Keratinocyte (primary cell): ENCODE measurements at regions not wholly inside any gene's neighbourhood (a gene's known extent, or its start where the extent isn't known, plus 50 kb on each side); places are given as distances from the start of the nearest gene placed in this dataset.

Source experiments
- DNase-seq: peaks from one replicate; pipeline ENCODE4 v3.0.0-alpha.2; 2011; ENCODE audit warnings: low read depth, missing footprints, low spot score
- FAIRE-seq: peaks from 2 replicates; lab custom pipeline; 2011; peaks lifted over from hg19 to GRCh38; lab: Jason Lieb, UNC
- H2AFZ ChIP-seq: 2 replicates; pipeline ENCODE4 v1.6.0; 2012; ENCODE audit warnings: low read length, control low read depth, inconsistent platforms; ENCODE audit not compliant: control insufficient read depth
- H3K27ac ChIP-seq: 2 replicates; pipeline ENCODE4 v1.5.1; 2011; ENCODE audit warnings: low read length; ENCODE audit not compliant: control insufficient read depth, insufficient read depth
- H3K27me3 ChIP-seq: 3 replicates; pipeline ENCODE4 v1.6.0; 2011; ENCODE audit warnings: low read length; ENCODE audit not compliant: control insufficient read depth, insufficient read depth; ENCODE audit errors: extremely low read depth
- H3K36me3 ChIP-seq, 2 experiments: 2 replicates in 1 of 2; 3 replicates in 1 of 2; pipeline ENCODE4 v1.5.1; 2011; ENCODE audit warnings: low read length in 2 of 2, mild to moderate bottlenecking in 1 of 2; ENCODE audit not compliant: control insufficient read depth in 2 of 2, insufficient read depth in 2 of 2; ENCODE audit errors: extremely low read depth in 1 of 2
- H3K4me1 ChIP-seq: 3 replicates; pipeline ENCODE4 v1.5.1; 2011; ENCODE audit warnings: low read length; ENCODE audit not compliant: control insufficient read depth, insufficient read depth; ENCODE audit errors: extremely low read depth
- H3K4me2 ChIP-seq: 3 replicates; pipeline ENCODE4 v1.6.0; 2011; ENCODE audit warnings: low read depth, low read length; ENCODE audit not compliant: control insufficient read depth, insufficient read depth; ENCODE audit errors: extremely low read depth
- H3K4me3 ChIP-seq, 3 experiments: fragments of 200-600 bp in 1 of 3; sonication (generic) in 1 of 3; 2 replicates in 2 of 3; 3 replicates in 1 of 3; pipeline ENCODE4 v1.5.1; 2011 to 2016; ENCODE audit warnings: low read length in 3 of 3, mild to moderate bottlenecking in 3 of 3, control low read depth in 2 of 3, inconsistent platforms in 1 of 3, low read depth in 1 of 3, mixed read lengths in 1 of 3, mixed run types in 1 of 3, moderate library complexity in 1 of 3; ENCODE audit not compliant: control insufficient read depth in 2 of 3, insufficient read depth in 2 of 3; ENCODE audit errors: extremely low read depth in 1 of 3
- H3K79me2 ChIP-seq: 2 replicates; pipeline ENCODE4 v1.6.0; 2012; ENCODE audit warnings: low read length; ENCODE audit not compliant: control insufficient read depth, insufficient read depth
- H3K9ac ChIP-seq: 3 replicates; pipeline ENCODE4 v1.6.0; 2011; ENCODE audit warnings: low read length; ENCODE audit not compliant: control insufficient read depth, insufficient read depth; ENCODE audit errors: extremely low read depth
- H3K9me1 ChIP-seq: 3 replicates; pipeline ENCODE4 v1.6.0; 2011; ENCODE audit warnings: low read length; ENCODE audit not compliant: control insufficient read depth, insufficient read depth; ENCODE audit errors: extremely low read depth
- H3K9me3 ChIP-seq: 2 replicates; pipeline ENCODE4 v1.5.1; 2012; ENCODE audit warnings: low read depth, low read length; ENCODE audit not compliant: control insufficient read depth
- H4K20me1 ChIP-seq: 3 replicates; pipeline ENCODE4 v1.6.0; 2011; ENCODE audit warnings: low read length; ENCODE audit not compliant: control insufficient read depth, insufficient read depth; ENCODE audit errors: extremely low read depth
- CTCF ChIP-seq, 3 experiments: IDR thresholded peaks in 1 of 3; conservative IDR thresholded peaks in 1 of 3; optimal IDR thresholded peaks in 1 of 3; 2 replicates in 2 of 3; 3 replicates in 1 of 3; pipeline versions ENCODE3 to v1.5.1; 2011; ENCODE audit warnings: low read length in 3 of 3, mild to moderate bottlenecking in 3 of 3, moderate library complexity in 2 of 3, control low read depth in 1 of 3, inconsistent platforms in 1 of 3; ENCODE audit not compliant: insufficient read depth in 2 of 3; ENCODE audit errors: extremely low read depth in 1 of 3
- EZH2 ChIP-seq: IDR thresholded peaks from one replicate; pipeline ENCODE4 v1.6.1; 2012; ENCODE audit warnings: inconsistent platforms, mild to moderate bottlenecking, low read length, moderate library complexity
- dilution Hi-C: fragments of 300-500 bp; cut with MboI; formaldehyde crosslinking; loops from one replicate; pipeline ENCODE4 v1.7.0; 2020; ENCODE audit warnings: low sequenced_read_pairs; ENCODE audit not compliant: extremely low pct_ligation_motif_present

- no peaks in the 10 kb centered on the region for H3K9me1 ChIP-seq
- no peaks in the 10 kb centered on the region for H4K20me1 ChIP-seq
- dilution Hi-C loops = no loop called here
- no peaks in the 10 kb centered on the region for H3K79me2 ChIP-seq
- H3K27ac ChIP-seq = no peak overlapping the region
- no peaks in the 10 kb centered on the region for H3K4me1 ChIP-seq
- H3K9ac ChIP-seq = no peak overlapping the region
- no peak for DNase-seq
- no peak overlapping the region for H2AFZ ChIP-seq
- no peaks in the 10 kb centered on the region for H3K9me3 ChIP-seq
- TF ChIP-seq CTCF (optimal IDR thresholded peaks at IDR 0.05 in 1 of 3, IDR thresholded peaks at IDR 0.05 in 1 of 3, conservative IDR thresholded peaks at IDR 0.05 in 1 of 3; ENCODE audit: extremely low read depth in 1 of 3, insufficient read depth in 2 of 3, low read length in 3 of 3) (no peak), EZH2 (no peak)
- H3K36me3 ChIP-seq = no peaks in the 10 kb centered on the region
- no peak overlapping the region for H3K4me3 ChIP-seq
- no peak overlapping the region for H3K4me2 ChIP-seq
- FAIRE-seq = no peak
- H3K27me3 ChIP-seq = no peaks in the 10 kb centered on the region
Measured at GRCh38 chr6:63437058-63437457, 117.3 kb upstream of the LGSN start.

GRCh38 chr6:63440057-63440456 lies 120.3 kb upstream of the LGSN start:
- Histone ChIP-seq H3K4me3 (no peak overlapping the region), H3K27me3 (no peaks in the 10 kb centered on the region), H3K36me3 (no peaks in the 10 kb centered on the region), H3K9ac (no peak overlapping the region), H3K9me3 (no peaks in the 10 kb centered on the region), H3K79me2 (no peaks in the 10 kb centered on the region), H3K4me1 (no peaks in the 10 kb centered on the region), H3K4me2 (no peak overlapping the region), H4K20me1 (no peaks in the 10 kb centered on the region), H3K27ac (no peak overlapping the region), H2AFZ (no peak overlapping the region), H3K9me1 (no peaks in the 10 kb centered on the region)
- TF ChIP-seq EZH2 = no peak
- TF ChIP-seq CTCF (optimal IDR thresholded peaks at IDR 0.05 in 1 of 3, IDR thresholded peaks at IDR 0.05 in 1 of 3, conservative IDR thresholded peaks at IDR 0.05 in 1 of 3; ENCODE audit: extremely low read depth in 1 of 3, insufficient read depth in 2 of 3, low read length in 3 of 3) = no peak
- dilution Hi-C loops = no loop called here
- no peak for DNase-seq
- FAIRE-seq = no peak
